NK-92 treated with Interleukin-12 subunit alpha and Interleukin-12 subunit beta, amount 100 ng/mL, for 24 hours (cell line): ENCODE measurements at regions not wholly inside any gene's neighbourhood (a gene's known extent, or its start where the extent isn't known, plus 50 kb on each side); places are given as distances from the start of the nearest gene placed in this dataset.

ENCODE experiments used
- DNase-seq: peaks from one replicate; lab custom pipeline; 2025; lab: John Stamatoyannopoulos, UW

GRCh38 chr6:140062043-140063020 lies 687.9 kb upstream of the CITED2 start:
- no peak for DNase-seq

DNA sequence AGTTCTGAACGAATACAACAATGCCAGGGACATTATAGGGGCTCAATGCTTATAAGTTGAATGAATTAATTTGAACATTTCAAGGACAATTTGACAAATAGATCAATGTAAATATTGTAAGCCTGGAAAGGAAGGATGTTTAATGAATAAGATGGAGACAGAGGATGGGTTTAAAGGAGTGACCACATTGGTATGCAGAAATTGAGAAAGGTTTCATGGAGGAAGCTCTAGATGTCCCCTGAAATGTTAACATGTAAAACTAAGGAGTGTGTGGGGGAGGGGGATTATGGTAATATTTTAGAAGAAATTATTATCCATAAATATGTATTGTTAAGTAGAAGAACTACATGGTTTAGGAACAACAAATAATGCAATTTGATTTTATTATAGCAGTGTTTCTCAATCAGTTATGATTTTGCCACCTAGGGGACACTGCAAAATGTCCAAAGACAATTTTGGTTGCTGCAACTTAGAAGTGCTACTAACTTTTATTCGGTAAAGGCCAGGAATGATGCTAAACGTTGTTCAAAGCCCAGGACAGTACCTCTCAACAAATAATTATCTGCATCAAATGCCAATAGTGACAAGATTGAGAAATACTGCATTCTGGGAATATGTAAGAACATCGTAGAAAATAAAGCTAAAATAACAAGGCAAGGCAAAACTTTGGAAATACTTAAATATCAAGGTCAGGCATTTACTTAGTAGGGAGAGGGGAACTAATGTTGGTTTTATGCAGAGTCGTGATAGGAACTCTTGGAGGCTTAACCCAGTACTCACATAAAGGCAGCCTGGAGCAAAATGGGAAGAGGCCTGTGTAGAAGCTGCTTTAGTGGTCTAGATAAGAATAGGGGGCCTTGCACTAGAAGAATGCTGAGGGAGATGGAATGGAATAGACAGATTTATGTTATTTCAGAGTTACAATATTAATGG lies 686.9 kb upstream of the CITED2 start:
- no peak for DNase-seq

DNA sequence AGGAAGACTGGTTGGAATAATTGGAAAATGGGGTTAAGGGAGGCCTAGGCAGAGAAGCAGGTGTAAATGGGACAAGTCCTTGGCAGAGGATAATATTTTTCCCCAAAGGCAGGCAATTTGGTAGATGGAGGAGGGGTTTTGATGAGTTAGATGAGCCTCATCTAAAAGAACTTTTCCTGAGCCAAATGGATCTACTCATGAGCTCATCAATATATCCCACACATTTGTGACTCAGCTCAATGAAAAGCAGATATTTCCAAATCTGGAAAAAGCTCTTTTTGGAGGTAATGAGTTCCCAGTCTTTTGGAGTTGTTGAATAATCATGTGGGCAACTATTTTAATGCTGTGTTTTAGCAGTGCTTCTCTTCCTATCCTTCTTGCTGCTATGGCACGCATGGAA lies 685.5 kb upstream of the CITED2 start:
- DNase-seq = no peak

- DNase-seq = no peak
Measured at GRCh38 chr6:140058863-140059262, 684.4 kb upstream of the CITED2 start.

DNA sequence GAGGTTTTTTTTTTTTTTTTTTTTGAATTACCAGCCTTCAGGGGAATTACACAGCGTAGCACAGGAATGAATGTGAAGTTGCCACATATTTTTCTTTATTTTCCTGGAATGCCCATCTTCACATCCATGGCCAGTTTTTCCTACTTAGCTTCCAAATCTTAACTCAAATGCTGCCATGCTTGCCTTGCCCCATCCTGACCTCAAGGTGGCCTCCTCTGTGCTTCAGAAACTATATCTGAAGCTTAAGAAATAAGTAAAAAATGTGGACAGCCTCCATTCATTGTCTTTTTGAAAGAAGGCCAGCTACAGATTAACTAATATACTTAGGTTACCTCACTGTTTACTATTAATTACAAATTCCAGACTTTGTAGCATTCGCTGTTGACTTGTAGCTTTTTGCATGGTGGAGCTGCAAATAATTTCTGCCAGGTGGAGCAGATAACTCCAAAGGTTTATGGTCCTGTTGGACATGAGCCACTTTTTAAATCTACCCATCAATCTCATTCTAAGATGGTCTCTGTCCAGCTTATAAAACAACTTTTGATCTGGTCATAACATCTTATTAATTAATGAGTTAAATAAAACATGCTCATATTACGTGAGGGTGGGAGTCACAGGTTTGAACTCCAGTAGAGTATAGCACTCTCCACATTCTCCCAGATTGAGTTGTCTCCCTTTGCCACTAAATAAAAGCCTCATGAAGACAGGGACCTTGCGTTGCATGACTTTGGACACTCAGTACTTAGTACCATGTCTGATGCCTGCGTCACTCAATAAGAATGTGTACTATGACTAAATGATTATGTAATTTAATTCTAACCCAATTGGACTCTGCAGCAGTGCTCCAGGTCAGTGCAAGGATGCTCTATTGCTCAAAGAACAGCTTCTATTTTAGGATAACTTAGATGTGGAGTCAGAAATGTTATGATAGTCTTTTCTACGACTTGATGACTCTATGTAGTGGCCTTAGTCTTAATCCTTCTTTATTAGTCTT lies 678.6 kb upstream of the CITED2 start:
- DNase-seq = no peak

GRCh38 chr6:140051521-140052512 lies 677.4 kb upstream of the CITED2 start:
- DNase-seq = no peak

- no peak for DNase-seq
Measured at GRCh38 chr6:140050101-140050995, 675.9 kb upstream of the CITED2 start.

- DNase-seq = no peak
Measured at GRCh38 chr6:140049251-140049650, 674.8 kb upstream of the CITED2 start.

DNA sequence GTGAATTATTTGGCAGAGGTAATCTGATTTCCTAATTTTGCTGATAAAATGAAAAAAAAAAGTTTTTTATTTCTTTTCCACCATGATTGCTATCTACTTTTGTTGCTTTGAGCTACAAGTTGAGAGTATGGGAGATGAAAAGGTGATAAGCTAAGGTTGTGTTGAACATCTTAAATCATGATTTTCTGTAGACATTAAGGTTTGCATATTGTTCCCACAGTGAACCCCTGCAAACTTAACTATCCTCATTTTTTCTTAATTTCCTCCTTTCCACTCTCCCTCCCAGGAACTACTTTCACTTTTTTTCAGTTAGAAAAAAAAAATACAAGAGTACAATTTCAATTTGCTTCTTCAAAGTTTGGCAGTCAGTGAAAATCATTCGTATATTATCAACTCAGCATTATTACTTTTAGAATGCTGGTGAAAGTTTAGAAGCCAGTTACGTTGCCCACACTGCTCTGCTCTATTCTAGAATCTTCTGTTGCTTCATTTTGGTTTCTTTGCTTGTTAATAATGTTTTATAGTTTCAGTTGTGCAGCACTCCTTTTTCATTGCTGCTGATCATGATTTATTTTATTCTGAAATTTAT lies 673.8 kb upstream of the CITED2 start:
- no peak for DNase-seq

DNA sequence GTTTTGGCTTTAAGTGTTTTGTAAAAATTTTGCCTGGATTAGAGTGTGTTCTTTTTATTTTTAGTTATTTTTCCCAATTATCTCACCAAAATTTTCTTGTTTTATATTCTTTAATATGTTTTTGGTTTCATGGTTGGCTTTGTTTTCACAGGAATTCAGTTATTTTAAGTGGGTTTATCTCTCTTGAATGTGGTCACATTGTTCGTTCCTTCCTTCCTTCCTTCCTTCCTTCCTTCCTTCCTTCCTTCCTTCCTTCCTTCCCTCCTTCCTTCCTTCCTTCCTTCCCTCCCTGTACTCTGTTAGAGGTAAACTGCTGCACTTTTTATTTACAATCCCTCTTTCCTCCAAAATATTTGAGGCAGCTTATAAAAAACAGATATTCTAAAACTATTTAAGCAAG lies 672.9 kb upstream of the CITED2 start:
- DNase-seq = no peak

DNA sequence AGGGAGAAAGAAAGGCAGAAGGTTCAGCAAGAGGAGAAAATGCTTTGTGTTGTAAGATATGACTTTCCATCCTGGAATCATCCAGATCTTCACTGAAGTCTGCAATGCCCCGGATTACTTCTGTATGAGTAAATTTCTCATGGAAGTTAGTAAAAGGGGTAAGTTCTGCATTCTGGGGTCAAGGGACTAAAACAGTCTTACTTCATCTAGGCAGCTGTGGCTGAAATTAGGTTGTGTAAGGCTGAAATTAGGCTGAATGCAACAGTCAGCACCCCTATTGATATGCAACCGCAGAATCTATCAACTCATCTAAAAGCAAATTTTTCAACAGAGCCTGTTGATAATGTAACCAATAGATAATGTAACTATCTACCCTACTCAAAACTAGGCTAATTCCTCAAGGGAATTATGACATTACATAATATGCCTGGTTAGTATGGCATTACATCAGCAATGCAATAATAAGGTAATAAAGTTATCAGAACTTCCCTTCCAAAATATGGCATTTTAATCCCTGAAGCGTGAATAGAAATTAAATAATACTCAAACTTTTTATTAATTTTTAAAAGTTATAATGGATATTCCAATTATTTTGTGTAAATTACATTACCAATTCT lies 671.7 kb upstream of the CITED2 start:
- no peak for DNase-seq

GRCh38 chr6:140045116-140045515 lies 670.7 kb upstream of the CITED2 start:
- no peak for DNase-seq

- no peak for DNase-seq
Measured at GRCh38 chr6:140044626-140045025, 670.2 kb upstream of the CITED2 start.

GRCh38 chr6:140043762-140044378 lies 669.4 kb upstream of the CITED2 start:
- no peak for DNase-seq

- no peak for DNase-seq
Measured at GRCh38 chr6:140043357-140043756, 668.9 kb upstream of the CITED2 start.

GRCh38 chr6:140041571-140042332 lies 667.3 kb upstream of the CITED2 start:
- DNase-seq = no peak

- DNase-seq = no peak
Measured at GRCh38 chr6:140041056-140041455, 666.6 kb upstream of the CITED2 start.
